Karpas-422 (cell line): ENCODE measurements at regions not wholly inside any gene's neighbourhood (a gene's known extent, or its start where the extent isn't known, plus 50 kb on each side); places are given as distances from the start of the nearest gene placed in this dataset.

Source experiments
- DNase-seq: peaks from one replicate; pipeline ENCODE4 v3.0.0-alpha.2; 2015
- H2AFZ ChIP-seq: fragments of 200-600 bp; sonication (generic); 2 replicates; pipeline ENCODE4 v1.6.1; 2014; ENCODE audit warnings: antibody characterized with exemption, low read length, mixed read lengths
- H3K27ac ChIP-seq: fragments of 200-600 bp; sonication (generic); 2 replicates; pipeline ENCODE4 v1.5.1; 2014; ENCODE audit warnings: mild to moderate bottlenecking, low read length, moderate library complexity
- H3K27me3 ChIP-seq: fragments of 200-600 bp; sonication (generic); 2 replicates; pipeline ENCODE4 v1.6.1; 2014; ENCODE audit warnings: low read length, mixed read lengths
- H3K36me3 ChIP-seq: fragments of 200-600 bp; sonication (generic); 2 replicates; pipeline ENCODE4 v1.6.1; 2014; ENCODE audit warnings: low read length, mixed read lengths; ENCODE audit not compliant: insufficient read depth
- H3K4me1 ChIP-seq: fragments of 200-600 bp; sonication (generic); 2 replicates; pipeline ENCODE4 v1.6.1; 2014; ENCODE audit warnings: mild to moderate bottlenecking, low read length, mixed read lengths
- H3K4me2 ChIP-seq: fragments of 200-600 bp; sonication (generic); 2 replicates; pipeline ENCODE4 v1.6.1; 2014; ENCODE audit warnings: low read length, low read depth, mild to moderate bottlenecking; ENCODE audit not compliant: poor library complexity, severe bottlenecking
- H3K4me3 ChIP-seq: fragments of 200-600 bp; sonication (generic); 2 replicates; pipeline ENCODE4 v1.5.1; 2014; ENCODE audit warnings: mild to moderate bottlenecking, antibody characterized with exemption, low read length, mixed read lengths
- H3K79me2 ChIP-seq: fragments of 200-600 bp; sonication (generic); 2 replicates; pipeline ENCODE4 v1.6.1; 2014; ENCODE audit warnings: mild to moderate bottlenecking, low read length, mixed read lengths
- H3K9ac ChIP-seq: fragments of 200-600 bp; sonication (generic); 2 replicates; pipeline ENCODE4 v1.6.0; 2014; ENCODE audit warnings: low read length
- H3K9me2 ChIP-seq: fragments of 200-600 bp; sonication (generic), shearing (Covaris generic); replicated peaks from 2 replicates; pipeline ENCODE4 v1.6.0; 2014; ENCODE audit warnings: mild to moderate bottlenecking, low read length, moderate library complexity; ENCODE audit not compliant: insufficient read depth
- H3K9me3 ChIP-seq: fragments of 300-700, 200-600 bp; sonication (generic); 2 replicates; pipeline ENCODE4 v1.6.1; 2014; ENCODE audit warnings: low read length, mixed read lengths
- H4K20me1 ChIP-seq: fragments of 200-600 bp; sonication (generic); 2 replicates; pipeline ENCODE4 v1.6.1; 2014; ENCODE audit warnings: mild to moderate bottlenecking, antibody characterized with exemption, low read length, low read depth; ENCODE audit not compliant: insufficient read depth

- no peak overlapping the region for H3K4me3 ChIP-seq
- H3K27me3 ChIP-seq, result no peaks in the 10 kb centered on the region
- peaks cover 81% of the 10 kb centered on the region for H3K9me3 ChIP-seq
- H3K9me2 ChIP-seq, result no peaks in the 10 kb centered on the region
- no peak overlapping the region for H3K9ac ChIP-seq
- H3K4me2 ChIP-seq, result no peak overlapping the region
- H3K4me1 ChIP-seq, result no peaks in the 10 kb centered on the region
- H3K36me3 ChIP-seq, result no peaks in the 10 kb centered on the region
- no peak overlapping the region for H2AFZ ChIP-seq
- H3K79me2 ChIP-seq, result no peaks in the 10 kb centered on the region
- H3K27ac ChIP-seq, result no peak overlapping the region
- no peaks in the 10 kb centered on the region for H4K20me1 ChIP-seq
- no peak for DNase-seq
These were observed 560.1 kb upstream of the FAT3 start for GRCh38 chr11:91664521-91664920.

GRCh38 chr11:91660036-91660435 is 564.6 kb upstream of the FAT3 start:
- Histone ChIP-seq H3K9ac (no peak overlapping the region), H3K4me2 (no peak overlapping the region), H3K36me3 (no peaks in the 10 kb centered on the region), H3K4me1 (no peaks in the 10 kb centered on the region), H3K79me2 (no peaks in the 10 kb centered on the region), H4K20me1 (no peaks in the 10 kb centered on the region), H2AFZ (no peak overlapping the region), H3K27ac (no peak overlapping the region), H3K4me3 (no peak overlapping the region), H3K27me3 (no peaks in the 10 kb centered on the region), H3K9me3 (peaks cover 77% of the 10 kb centered on the region), H3K9me2 (no peaks in the 10 kb centered on the region)
- no peak for DNase-seq

GRCh38 chr11:91654686-91655085 is 569.9 kb upstream of the FAT3 start:
- no peak for DNase-seq
- Histone ChIP-seq H2AFZ (no peak overlapping the region), H3K27me3 (no peaks in the 10 kb centered on the region), H3K79me2 (no peaks in the 10 kb centered on the region), H3K27ac (no peak overlapping the region), H3K36me3 (no peaks in the 10 kb centered on the region), H3K4me1 (no peaks in the 10 kb centered on the region), H3K4me3 (no peak overlapping the region), H4K20me1 (no peaks in the 10 kb centered on the region), H3K4me2 (no peak overlapping the region), H3K9me2 (no peaks in the 10 kb centered on the region), H3K9ac (no peak overlapping the region), H3K9me3 (peaks cover 74% of the 10 kb centered on the region)

GRCh38 chr11:91653079-91653754 is 571.4 kb upstream of the FAT3 start:
- Histone ChIP-seq H3K36me3 (no peaks in the 10 kb centered on the region), H3K9me2 (no peaks in the 10 kb centered on the region), H3K4me3 (no peak overlapping the region), H3K9me3 (peaks cover 75% of the 10 kb centered on the region), H3K79me2 (no peaks in the 10 kb centered on the region), H3K4me2 (no peak overlapping the region), H2AFZ (no peak overlapping the region), H3K9ac (no peak overlapping the region), H3K4me1 (no peaks in the 10 kb centered on the region), H4K20me1 (no peaks in the 10 kb centered on the region), H3K27me3 (no peaks in the 10 kb centered on the region), H3K27ac (no peak overlapping the region)
- no peak for DNase-seq

GRCh38 chr11:91650802-91651201 is 573.8 kb upstream of the FAT3 start:
- Histone ChIP-seq H4K20me1 (no peaks in the 10 kb centered on the region), H3K27ac (no peak overlapping the region), H3K9me3 (peaks cover 72% of the 10 kb centered on the region), H3K4me2 (no peak overlapping the region), H3K4me3 (no peak overlapping the region), H3K36me3 (no peaks in the 10 kb centered on the region), H3K4me1 (no peaks in the 10 kb centered on the region), H3K9me2 (no peaks in the 10 kb centered on the region), H3K79me2 (no peaks in the 10 kb centered on the region), H3K27me3 (no peaks in the 10 kb centered on the region), H2AFZ (no peak overlapping the region), H3K9ac (no peak overlapping the region)
- DNase-seq, result no peak

GRCh38 chr11:91641153-91641552 is 583.5 kb upstream of the FAT3 start:
- Histone ChIP-seq H3K27ac (no peak overlapping the region), H3K9ac (no peak overlapping the region), H3K4me3 (no peak overlapping the region), H3K9me3 (peaks cover 71% of the 10 kb centered on the region), H3K27me3 (no peaks in the 10 kb centered on the region), H3K4me2 (no peak overlapping the region), H3K36me3 (no peaks in the 10 kb centered on the region), H3K79me2 (no peaks in the 10 kb centered on the region), H2AFZ (no peak overlapping the region), H3K4me1 (no peaks in the 10 kb centered on the region), H4K20me1 (no peaks in the 10 kb centered on the region), H3K9me2 (no peaks in the 10 kb centered on the region)
- DNase-seq, result no peak

- H3K36me3 ChIP-seq, result no peaks in the 10 kb centered on the region
- no peak overlapping the region for H3K27ac ChIP-seq
- no peak overlapping the region for H3K4me3 ChIP-seq
- H3K4me2 ChIP-seq, result no peak overlapping the region
- peaks cover 71% of the 10 kb centered on the region for H3K9me3 ChIP-seq
- no peak overlapping the region for H3K9ac ChIP-seq
- no peaks in the 10 kb centered on the region for H3K27me3 ChIP-seq
- no peaks in the 10 kb centered on the region for H3K9me2 ChIP-seq
- no peaks in the 10 kb centered on the region for H4K20me1 ChIP-seq
- H3K79me2 ChIP-seq, result no peaks in the 10 kb centered on the region
- H3K4me1 ChIP-seq, result no peaks in the 10 kb centered on the region
- H2AFZ ChIP-seq, result no peak overlapping the region
- DNase-seq, result no peak
These were observed 585.3 kb upstream of the FAT3 start for GRCh38 chr11:91639359-91639758.

GRCh38 chr11:91630916-91631673 is 593.5 kb upstream of the FAT3 start:
- no peak for DNase-seq
- Histone ChIP-seq H3K9me3 (peaks cover 58% of the 10 kb centered on the region), H2AFZ (no peak overlapping the region), H3K4me2 (no peak overlapping the region), H3K79me2 (no peaks in the 10 kb centered on the region), H4K20me1 (no peaks in the 10 kb centered on the region), H3K27ac (no peak overlapping the region), H3K27me3 (no peaks in the 10 kb centered on the region), H3K9ac (no peak overlapping the region), H3K4me1 (no peaks in the 10 kb centered on the region), H3K9me2 (no peaks in the 10 kb centered on the region), H3K36me3 (no peaks in the 10 kb centered on the region), H3K4me3 (no peak overlapping the region)
